DMS53 treated with DMSO at 0.1 percent for 48 hours (cell line): ENCODE measurements at regions not wholly inside any gene's neighbourhood (a gene's known extent, or its start where the extent isn't known, plus 50 kb on each side); places are given as distances from the start of the nearest gene placed in this dataset.

Experiments
- DNase-seq: peaks from one replicate; lab custom pipeline; 2025; ENCODE audit not compliant: unreplicated experiment; lab: John Stamatoyannopoulos, UW

- DNase-seq = no peak
Measured at GRCh38 chr1:106780066-106780465, 276.4 kb upstream of the PRMT6 start.

- no peak for DNase-seq
Measured at GRCh38 chr1:106780806-106781569, 275.5 kb upstream of the PRMT6 start.

- DNase-seq = no peak
Measured at GRCh38 chr1:106785176-106785575, 271.3 kb upstream of the PRMT6 start.

GRCh38 chr1:106787520-106787919 lies 269.0 kb upstream of the PRMT6 start:
- DNase-seq = no peak

GRCh38 chr1:106789686-106790085 lies 266.8 kb upstream of the PRMT6 start:
- no peak for DNase-seq

GRCh38 chr1:106791041-106791440 lies 265.4 kb upstream of the PRMT6 start:
- no peak for DNase-seq

- DNase-seq = no peak
Measured at GRCh38 chr1:106793651-106794050, 262.8 kb upstream of the PRMT6 start.

GRCh38 chr1:106798991-106799390 lies 257.5 kb upstream of the PRMT6 start:
- no peak for DNase-seq

GRCh38 chr1:106802181-106802580 lies 254.3 kb upstream of the PRMT6 start:
- no peak for DNase-seq

GRCh38 chr1:106814418-106814817 lies 242.1 kb upstream of the PRMT6 start:
- DNase-seq = no peak

- DNase-seq = no peak
Measured at GRCh38 chr1:106817575-106817974, 238.9 kb upstream of the PRMT6 start.

- DNase-seq = no peak
Measured at GRCh38 chr1:106831511-106831910, 225.0 kb upstream of the PRMT6 start.

- DNase-seq = no peak
Measured at GRCh38 chr1:106836708-106837107, 219.8 kb upstream of the PRMT6 start.

GRCh38 chr1:106843518-106843917 lies 213.0 kb upstream of the PRMT6 start:
- DNase-seq = no peak

- DNase-seq = no peak
Measured at GRCh38 chr1:106846656-106847055, 209.8 kb upstream of the PRMT6 start.

GRCh38 chr1:106861110-106861509 lies 195.4 kb upstream of the PRMT6 start:
- no peak for DNase-seq

- no peak for DNase-seq
Measured at GRCh38 chr1:106868828-106869227, 187.6 kb upstream of the PRMT6 start.

- DNase-seq = no peak
Measured at GRCh38 chr1:106875622-106876021, 180.9 kb upstream of the PRMT6 start.

GRCh38 chr1:106876384-106876783 lies 180.1 kb upstream of the PRMT6 start:
- peak; percentile 31 for DNase-seq

- no peak for DNase-seq
Measured at GRCh38 chr1:106879538-106879937, 176.9 kb upstream of the PRMT6 start.

- no peak for DNase-seq
Measured at GRCh38 chr1:106880226-106880625, 176.2 kb upstream of the PRMT6 start.

GRCh38 chr1:106883208-106883607 lies 173.3 kb upstream of the PRMT6 start:
- DNase-seq = no peak

GRCh38 chr1:106889059-106889458 lies 167.4 kb upstream of the PRMT6 start:
- no peak for DNase-seq
